ENCODE measurements at regions not wholly inside any gene's neighbourhood (a gene's known extent, or its start where the extent isn't known, plus 50 kb on each side); places are given as distances from the start of the nearest gene placed in this dataset.

- H3K4me3 ChIP-seq (replicated peaks in 1 of 3; ENCODE audit: insufficient read depth in 1 of 3, low read depth in 1 of 3, low read length in 3 of 3), result no peak overlapping the region
- no peak overlapping the region for H3K4me2 ChIP-seq (ENCODE audit: insufficient read depth, low read length)
- no peaks in the 10 kb centered on the region for H3K9me3 ChIP-seq (replicated peaks; ENCODE audit: control insufficient read depth, insufficient read depth, low read length)
- no peak overlapping the region for H3K27ac ChIP-seq (ENCODE audit: insufficient read depth, low read depth, low read length)
- no peak overlapping the region for H2AFZ ChIP-seq (ENCODE audit: low read depth, low read length)
- H3K36me3 ChIP-seq (ENCODE audit: control insufficient read depth in 2 of 2, extremely low read depth in 1 of 2, insufficient read depth in 2 of 2, low read length in 2 of 2), result no peaks in the 10 kb centered on the region
- dilution Hi-C loops (cut with MboI; ENCODE audit: extremely low pct_ligation_motif_present, low sequenced_read_pairs) (no loop called here), intact Hi-C loops (cut with micrococcal nuclease) (no loop called here)
- no peaks in the 10 kb centered on the region for H4K20me1 ChIP-seq (replicated peaks; ENCODE audit: control insufficient read depth, extremely low read depth, insufficient read depth, low read length)
- H3K79me2 ChIP-seq (ENCODE audit: control insufficient read depth, insufficient read depth, low read length), result no peaks in the 10 kb centered on the region
- TF ChIP-seq JUN (IDR thresholded peaks at IDR 0.05; ENCODE audit: borderline replicate concordance, insufficient read depth, insufficient read length, low read depth) (no peak), EZH2 (IDR thresholded peaks at IDR 0.05; ENCODE audit: borderline replicate concordance, low read depth, low read length, severe bottlenecking) (no peak), POLR2AphosphoS5 (IDR thresholded peaks at IDR 0.05; ENCODE audit: insufficient read depth, low read depth, low read length) (no peak), CTCF (IDR thresholded peaks at IDR 0.05; ENCODE audit: extremely low read depth in 1 of 2, insufficient read depth in 1 of 2, low read depth in 1 of 2, low read length in 2 of 2) (no peak), MYC (IDR thresholded peaks at IDR 0.05; ENCODE audit: low read depth, low read length) (no peak), MAX (IDR thresholded peaks at IDR 0.05; ENCODE audit: insufficient read depth, insufficient read length) (no peak), FOS (IDR thresholded peaks at IDR 0.05; ENCODE audit: borderline replicate concordance, insufficient read depth, low read length) (no peak)
- CTCF ChIA-PET, result no interaction called here
- H3K9me1 ChIP-seq (replicated peaks; ENCODE audit: control insufficient read depth, extremely low read depth, insufficient read depth, low read length), result no peaks in the 10 kb centered on the region
- no peaks in the 10 kb centered on the region for H3K27me3 ChIP-seq (ENCODE audit: control insufficient read depth in 2 of 2, insufficient read depth in 2 of 2, low read length in 2 of 2)
- no TSS peak for BruUV-seq (replicated peaks)
- H3K4me1 ChIP-seq (ENCODE audit: control insufficient read depth, extremely low read depth, insufficient read depth, low read length), result no peaks in the 10 kb centered on the region
- H3K9ac ChIP-seq (replicated peaks; ENCODE audit: extremely low read depth, insufficient read depth, low read length), result no peak overlapping the region
- FAIRE-seq (no peak), DNase-seq (ENCODE audit: low read depth, low spot score) (no peak)
- POLR2A ChIA-PET, result no interaction called here
Measured at GRCh38 chrX:125953814-125954213, 212.3 kb downstream of the DCAF12L2 start.
